ENCODE measurements at regions not wholly inside any gene's neighbourhood (a gene's known extent, or its start where the extent isn't known, plus 50 kb on each side); places are given as distances from the start of the nearest gene placed in this dataset.

DNA sequence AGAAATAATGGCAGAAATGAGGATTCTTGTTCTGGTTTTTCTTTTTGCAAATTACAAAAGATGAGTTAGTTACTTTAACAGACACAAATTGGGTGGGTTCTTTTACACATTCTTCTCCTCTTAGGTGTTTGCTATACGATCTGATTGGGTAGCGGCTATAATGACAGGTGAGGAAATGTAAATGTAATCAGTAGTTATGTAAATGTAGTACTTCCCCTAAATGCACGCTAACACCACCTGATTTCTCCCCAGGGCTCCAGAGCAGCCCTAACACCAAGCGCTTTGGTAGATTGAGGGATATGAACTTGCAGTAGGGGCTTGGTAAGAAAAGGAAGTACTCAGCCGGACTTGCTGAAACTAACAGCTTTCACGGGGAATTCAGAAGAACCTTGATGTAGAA lies 499.4 kb upstream of the NOX3 start:
- no peak for ATAC-seq
- Histone ChIP-seq H3K27ac (no peak overlapping the region), H3K9me3 (no peaks in the 10 kb centered on the region), H3K4me3 (no peak overlapping the region), H3K36me3 (no peaks in the 10 kb centered on the region), H3K27me3 (no peaks in the 10 kb centered on the region), H3K4me1 (no peaks in the 10 kb centered on the region)
- DNase-seq, result no peak
- intact Hi-C loops (cut with DNase I), result no loop called here
- TF ChIP-seq, protein P1, sequence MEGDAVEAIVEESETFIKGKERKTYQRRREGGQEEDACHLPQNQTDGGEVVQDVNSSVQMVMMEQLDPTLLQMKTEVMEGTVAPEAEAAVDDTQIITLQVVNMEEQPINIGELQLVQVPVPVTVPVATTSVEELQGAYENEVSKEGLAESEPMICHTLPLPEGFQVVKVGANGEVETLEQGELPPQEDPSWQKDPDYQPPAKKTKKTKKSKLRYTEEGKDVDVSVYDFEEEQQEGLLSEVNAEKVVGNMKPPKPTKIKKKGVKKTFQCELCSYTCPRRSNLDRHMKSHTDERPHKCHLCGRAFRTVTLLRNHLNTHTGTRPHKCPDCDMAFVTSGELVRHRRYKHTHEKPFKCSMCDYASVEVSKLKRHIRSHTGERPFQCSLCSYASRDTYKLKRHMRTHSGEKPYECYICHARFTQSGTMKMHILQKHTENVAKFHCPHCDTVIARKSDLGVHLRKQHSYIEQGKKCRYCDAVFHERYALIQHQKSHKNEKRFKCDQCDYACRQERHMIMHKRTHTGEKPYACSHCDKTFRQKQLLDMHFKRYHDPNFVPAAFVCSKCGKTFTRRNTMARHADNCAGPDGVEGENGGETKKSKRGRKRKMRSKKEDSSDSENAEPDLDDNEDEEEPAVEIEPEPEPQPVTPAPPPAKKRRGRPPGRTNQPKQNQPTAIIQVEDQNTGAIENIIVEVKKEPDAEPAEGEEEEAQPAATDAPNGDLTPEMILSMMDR (IDR thresholded peaks at IDR 0.05), result no peak
- 64 to 68% (median 67%) methylated on average over 6 of the region's 6 CpGs for WGBS, 4 donors

DNA sequence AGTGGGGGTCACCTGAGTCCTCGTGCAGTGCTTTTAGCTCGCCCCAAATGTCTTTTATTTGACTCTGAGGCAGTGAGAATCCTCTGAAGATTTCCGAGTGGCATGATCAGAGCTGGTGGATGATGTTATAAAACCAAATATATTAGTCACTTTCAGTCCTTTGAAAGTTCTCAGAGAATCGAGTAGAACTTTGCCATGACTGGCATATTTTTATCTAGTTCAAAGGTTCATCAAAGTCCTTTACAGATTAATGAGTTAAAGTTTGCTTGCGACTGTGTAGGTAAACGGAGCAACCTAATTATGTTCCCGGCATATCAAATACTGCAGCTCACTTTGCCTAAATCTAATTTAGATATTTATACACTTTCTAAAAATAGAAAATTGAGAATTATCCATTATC lies 498.5 kb upstream of the NOX3 start:
- no peak overlapping the region for H3K4me3 ChIP-seq
- 86 to 91% (median 88%) methylated on average over 7 of the region's 7 CpGs for WGBS, 4 donors
- intact Hi-C loops (cut with DNase I), result no loop called here
- no peaks in the 10 kb centered on the region for H3K36me3 ChIP-seq
- H3K27me3 ChIP-seq, result no peaks in the 10 kb centered on the region
- ATAC-seq (no peak), DNase-seq (no peak)
- H3K27ac ChIP-seq, result no peak overlapping the region
- no peaks in the 10 kb centered on the region for H3K4me1 ChIP-seq
- no peaks in the 10 kb centered on the region for H3K9me3 ChIP-seq
- no peak for TF ChIP-seq POLR2A (IDR thresholded peaks at IDR 0.05)

DNA sequence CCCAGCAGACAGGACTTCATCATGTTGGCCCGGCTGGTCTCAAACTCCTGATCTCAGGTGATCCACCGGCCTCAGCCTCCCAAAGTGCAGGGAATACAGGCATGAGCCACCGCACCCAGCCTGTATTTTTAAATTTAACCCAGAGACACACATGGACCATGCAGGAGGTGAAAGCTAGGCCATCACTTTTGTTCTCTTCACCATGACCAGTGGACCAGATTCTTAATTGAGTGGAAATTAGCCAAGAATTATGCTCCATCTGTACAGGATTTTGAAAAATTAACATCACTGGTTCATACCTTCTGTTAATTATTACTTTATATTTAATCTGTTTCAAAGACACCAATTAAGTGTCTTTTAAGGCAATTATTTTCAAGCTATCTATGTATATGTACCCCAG lies 493.6 kb upstream of the NOX3 start:
- 95 to 97% (median 96%) methylated on average over 3 of the region's 3 CpGs for WGBS, 4 donors
- TF ChIP-seq, protein P1 (IDR thresholded peaks at IDR 0.05), result no peak
- TF ChIP-seq POLR2A (IDR thresholded peaks at IDR 0.05), result no peak

DNA sequence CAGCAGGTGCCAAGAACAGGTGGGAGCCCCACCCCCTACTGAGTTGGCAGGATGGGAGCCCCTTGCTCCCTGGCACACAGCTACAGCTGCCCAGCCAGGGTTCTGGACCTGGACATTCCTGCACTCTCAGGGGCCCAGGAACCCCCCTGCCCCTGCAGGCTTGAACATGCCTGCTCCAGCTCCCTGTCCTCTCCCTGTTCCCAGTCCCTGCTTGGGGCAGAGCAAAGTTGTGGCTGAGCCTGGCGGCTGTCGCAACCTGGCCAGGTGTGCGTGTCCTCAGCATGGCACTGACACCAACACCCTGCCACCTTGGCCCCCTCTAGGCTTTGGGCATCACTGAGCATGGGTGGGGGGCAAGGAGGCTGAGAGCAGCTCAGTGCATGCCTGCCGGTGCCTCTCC lies 491.2 kb upstream of the NOX3 start:
- TF ChIP-seq, protein P1 (IDR thresholded peaks at IDR 0.05), result no peak
- TF ChIP-seq POLR2A (IDR thresholded peaks at IDR 0.05), result no peak
- H3K4me3 ChIP-seq, result no peak overlapping the region
- 98 to 100% (median 100%) methylated on average over 3 to 4 of the region's 4 CpGs for WGBS, 4 donors
- H3K27me3 ChIP-seq, result no peaks in the 10 kb centered on the region
- H3K36me3 ChIP-seq, result no peaks in the 10 kb centered on the region
- H3K4me1 ChIP-seq, result no peaks in the 10 kb centered on the region
- no peak overlapping the region for H3K27ac ChIP-seq
- H3K9me3 ChIP-seq, result peaks cover 0 to 17% (median 7%) of the 10 kb centered on the region in 12 donors
- DNase-seq (no peak), ATAC-seq (no peak)
- intact Hi-C loops (cut with DNase I), result no loop called here

More for the DNA sequence above, 493.6 kb upstream of the NOX3 start:
- DNase-seq, result no peak
- no peaks in the 10 kb centered on the region for H3K36me3 ChIP-seq
- intact Hi-C loops (cut with DNase I), result no loop called here
- H3K9me3 ChIP-seq, result peaks cover 0 to 17% (median 7%) of the 10 kb centered on the region in 12 donors
- H3K4me1 ChIP-seq, result no peaks in the 10 kb centered on the region
- no peaks in the 10 kb centered on the region for H3K27me3 ChIP-seq
- H3K27ac ChIP-seq, result no peak overlapping the region
- no peak overlapping the region for H3K4me3 ChIP-seq
- ATAC-seq, result no peak

DNA sequence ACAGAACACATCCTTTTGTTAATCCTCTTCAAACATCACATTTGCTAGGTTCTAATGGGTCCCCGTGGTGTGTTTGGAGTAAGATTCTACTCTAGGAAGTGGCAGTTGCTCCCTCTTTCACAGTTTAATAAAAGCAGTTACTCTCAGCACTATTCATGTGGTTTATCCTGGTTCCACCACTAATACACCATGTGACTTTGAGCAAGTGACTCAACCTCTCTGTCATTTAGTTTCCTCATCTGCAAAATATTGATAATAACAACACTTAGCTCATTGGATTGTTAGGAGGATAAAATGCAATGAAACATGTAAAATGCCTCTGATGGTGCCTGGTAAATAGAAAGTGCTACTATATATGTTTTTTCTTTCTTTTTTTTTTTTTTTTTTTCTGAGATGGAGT lies 488.0 kb upstream of the NOX3 start:
- intact Hi-C loops (cut with DNase I), result no loop called here
- TF ChIP-seq POLR2A (IDR thresholded peaks at IDR 0.05), result no peak
- TF ChIP-seq, protein P1 (IDR thresholded peaks at IDR 0.05), result no peak
- no peaks in the 10 kb centered on the region for H3K4me1 ChIP-seq
- WGBS, 4 donors, result 77 to 93% (median 91%) methylated on average over 1 of the region's 1 CpG
- DNase-seq (no peak), ATAC-seq (no peak)
- no peaks in the 10 kb centered on the region for H3K36me3 ChIP-seq
- H3K27ac ChIP-seq, result no peak overlapping the region
- peaks cover 0 to 17% (median 7%) of the 10 kb centered on the region in 12 donors for H3K9me3 ChIP-seq
- H3K4me3 ChIP-seq, result no peak overlapping the region
- no peaks in the 10 kb centered on the region for H3K27me3 ChIP-seq
